HEK293 (cell line): ENCODE measurements at regions not wholly inside any gene's neighbourhood (a gene's known extent, or its start where the extent isn't known, plus 50 kb on each side); places are given as distances from the start of the nearest gene placed in this dataset.

Experiments used
- CTCF ChIP-seq: fragments of 450-650 bp; formaldehyde crosslinking; IDR thresholded peaks from 2 replicates; pipeline ENCODE4 v1.5.1; 2016; ENCODE audit warnings: missing biosample characterization, missing genetic modification characterization
- ZEB2 ChIP-seq: fragments of 450-650 bp; formaldehyde crosslinking; IDR thresholded peaks from 2 replicates; pipeline ENCODE4 v1.5.1; 2016; ENCODE audit warnings: missing biosample characterization, missing genetic modification characterization
- ZNF610 ChIP-seq: fragments of 450-650 bp; formaldehyde crosslinking; IDR thresholded peaks from 2 replicates; pipeline ENCODE4 v1.5.1; 2016; ENCODE audit warnings: missing biosample characterization, missing genetic modification characterization, borderline replicate concordance

DNA sequence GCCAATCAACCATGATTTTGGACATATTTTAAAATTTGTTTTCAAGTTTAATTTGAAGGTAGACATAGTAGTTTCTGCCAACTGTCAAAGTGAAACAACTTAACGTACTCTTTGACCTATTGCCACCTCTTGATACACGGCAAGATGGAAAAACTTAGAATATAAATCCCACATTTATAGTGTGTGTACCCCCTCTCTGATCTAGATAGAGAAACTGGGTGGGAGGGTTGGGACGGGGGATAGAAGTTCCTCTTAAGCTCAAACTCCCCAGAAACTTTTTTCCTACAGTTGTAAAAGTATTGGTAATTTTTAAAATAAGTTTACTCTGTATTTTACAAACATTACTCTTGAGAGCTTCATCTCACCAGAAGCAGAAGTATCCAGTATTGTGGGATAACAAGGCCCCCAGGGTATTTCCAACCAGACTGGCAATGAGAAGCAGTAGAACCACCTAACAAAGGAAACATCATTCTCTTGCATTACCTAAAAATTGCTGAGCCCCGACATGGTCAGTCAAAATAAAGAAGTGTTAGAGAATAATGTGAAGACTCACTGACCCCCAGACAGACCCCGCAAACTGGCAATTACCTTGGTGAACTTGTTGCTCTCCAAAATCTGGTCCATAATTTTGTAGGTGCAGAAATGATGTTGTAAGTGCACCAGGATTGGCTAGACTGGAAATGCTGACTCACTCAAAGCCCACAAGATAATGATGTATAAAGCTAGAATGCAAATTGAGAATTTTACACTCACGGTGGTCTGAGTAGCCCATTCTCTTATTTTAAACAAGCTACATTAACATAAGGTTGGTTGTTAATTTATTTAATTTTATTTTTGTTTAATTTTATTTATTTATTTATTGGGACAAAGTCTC, 74.7 kb upstream of the TNFAIP3 start:
- TF ChIP-seq CTCF (tag by site-specific recombination) (no peak), ZEB2 (tag by site-specific recombination) (no peak), ZNF610 (no peak)
